GM12891 (cell line): ENCODE measurements at regions not wholly inside any gene's neighbourhood (a gene's known extent, or its start where the extent isn't known, plus 50 kb on each side); places are given as distances from the start of the nearest gene placed in this dataset.

ENCODE experiments used
- POLR2A ChIP-seq: IDR thresholded peaks from 2 replicates; pipeline ENCODE4 v1.6.1; 2011; ENCODE audit warnings: low read depth, low read length, control low read depth
- POLR2AphosphoS5 ChIP-seq: IDR thresholded peaks from 2 replicates; pipeline ENCODE4 v1.6.1; 2011; ENCODE audit warnings: low read depth, low read length, control low read depth
- TAF1 ChIP-seq: IDR thresholded peaks from 2 replicates; pipeline ENCODE4 v1.6.1; 2011; ENCODE audit warnings: low read depth, low read length, control low read depth

DNA sequence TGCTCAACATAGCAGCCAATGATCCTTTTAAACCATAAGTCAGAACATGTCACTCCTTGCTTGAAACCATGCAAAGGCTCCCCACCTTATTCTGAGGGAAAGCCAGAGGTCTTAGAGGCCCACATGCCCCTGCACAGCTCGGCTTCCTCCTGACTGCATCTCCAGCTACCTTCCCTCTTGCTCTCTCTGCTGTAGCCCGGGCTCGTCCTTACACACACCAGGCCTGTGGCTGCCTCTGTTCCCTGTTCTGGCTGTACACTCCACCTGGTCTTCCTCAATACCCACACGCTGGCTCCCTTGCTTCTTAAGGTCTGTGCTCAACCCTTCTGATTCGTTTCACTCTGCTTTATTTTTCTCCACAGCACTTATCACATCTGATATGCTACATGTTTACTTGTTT is 116.2 kb downstream of the TNFAIP3 start:
- no peak for TF ChIP-seq POLR2A
- TF ChIP-seq POLR2AphosphoS5 = no peak
- TF ChIP-seq TAF1 = no peak
